Brain microvascular endothelial cell (primary cell): ENCODE measurements at regions not wholly inside any gene's neighbourhood (a gene's known extent, or its start where the extent isn't known, plus 50 kb on each side); places are given as distances from the start of the nearest gene placed in this dataset.
"Not testable (repeated sequence)": the region's sequence is repeated elsewhere in the genome, so short reads cannot be mapped to it uniquely, and the experiment has no call there.

ENCODE experiments used
- DNase-seq: peaks from one replicate; pipeline ENCODE4 v3.0.0-alpha.2; 2020
- H3K27ac ChIP-seq: fragments of 250-450 bp; sonication (Bioruptor Pico); 2 replicates; pipeline ENCODE4 v1.5.1; 2020; ENCODE audit warnings: mild to moderate bottlenecking, moderate library complexity
- H3K27me3 ChIP-seq: fragments of 250-450 bp; sonication (Bioruptor Pico); replicated peaks from 2 replicates; pipeline ENCODE4 v1.5.1; 2020; ENCODE audit warnings: mild to moderate bottlenecking
- H3K36me3 ChIP-seq: fragments of 250-450 bp; sonication (Bioruptor Pico); replicated peaks from 2 replicates; pipeline ENCODE4 v1.5.1; 2020; ENCODE audit warnings: mild to moderate bottlenecking
- H3K4me3 ChIP-seq: 2 replicates; pipeline ENCODE4 v1.5.1; 2011; ENCODE audit warnings: low read depth, mild to moderate bottlenecking, control low read depth, low read length, moderate library complexity
- CTCF ChIP-seq: IDR thresholded peaks from 2 replicates; pipeline ENCODE4 v1.5.1; 2011; ENCODE audit warnings: low read depth, mild to moderate bottlenecking, moderate library complexity, low read length, control low read depth, inconsistent platforms; ENCODE audit errors: missing control alignments
- in situ Hi-C: cut with HindIII; loops from 2 replicates; pipeline ENCODE4 v1.10.0; 2017; ENCODE audit warnings: low sequenced_read_pairs, low pct_ligation_motif_present

- in situ Hi-C loops, result no loop called here
- Histone ChIP-seq H3K36me3 (no peaks in the 10 kb centered on the region), H3K4me3 (no peak overlapping the region), H3K27me3 (no peaks in the 10 kb centered on the region), H3K27ac (no peak overlapping the region)
- no peak for TF ChIP-seq CTCF
- DNase-seq, result no peak
Observed at GRCh38 chr7:42720991-42721796, 190.7 kb downstream of the C7orf25 start.

GRCh38 chr7:42720012-42720411 lies 191.9 kb downstream of the C7orf25 start:
- Histone ChIP-seq H3K27me3 (no peaks in the 10 kb centered on the region), H3K36me3 (no peaks in the 10 kb centered on the region), H3K27ac (no peak overlapping the region), H3K4me3 (no peak overlapping the region)
- no peak for DNase-seq
- in situ Hi-C loops, result no loop called here
- TF ChIP-seq CTCF, result no peak

- H3K27me3 ChIP-seq, in situ Hi-C loops, H3K36me3 ChIP-seq, H3K27ac ChIP-seq, H3K4me3 ChIP-seq, DNase-seq: not testable (repeated sequence)
Observed at GRCh38 chr7:42718466-42718865, 193.4 kb downstream of the C7orf25 start.

GRCh38 chr7:42714356-42714755 lies 197.5 kb downstream of the C7orf25 start:
- TF ChIP-seq CTCF, result no peak
- H3K36me3 ChIP-seq, result no peaks in the 10 kb centered on the region
- in situ Hi-C loops, result no loop called here
- no peak for DNase-seq
- no peak overlapping the region for H3K27ac ChIP-seq
- H3K4me3 ChIP-seq, result no peak overlapping the region
- no peaks in the 10 kb centered on the region for H3K27me3 ChIP-seq

GRCh38 chr7:42709284-42709683 lies 202.6 kb downstream of the C7orf25 start:
- TF ChIP-seq CTCF, result no peak
- Histone ChIP-seq H3K4me3 (no peak overlapping the region), H3K27me3 (no peaks in the 10 kb centered on the region), H3K27ac (no peak overlapping the region), H3K36me3 (no peaks in the 10 kb centered on the region)
- DNase-seq, result no peak
- in situ Hi-C loops, result no loop called here

- DNase-seq, result no peak
- no peak for TF ChIP-seq CTCF
- no peaks in the 10 kb centered on the region for H3K36me3 ChIP-seq
- no peak overlapping the region for H3K27ac ChIP-seq
- in situ Hi-C loops, result no loop called here
- no peaks in the 10 kb centered on the region for H3K27me3 ChIP-seq
- no peak overlapping the region for H3K4me3 ChIP-seq
Observed at GRCh38 chr7:42704710-42705109, 207.2 kb downstream of the C7orf25 start.
